ENCODE measurements at regions not wholly inside any gene's neighbourhood (a gene's known extent, or its start where the extent isn't known, plus 50 kb on each side); places are given as distances from the start of the nearest gene placed in this dataset.

GRCh38 chr14:38761033-38761432, 342.0 kb downstream of the SEC23A start:
- TF ChIP-seq TOX (CRISPR knock-in tag; IDR thresholded peaks at IDR 0.05; ENCODE audit: borderline replicate concordance) (no peak), OSR1 (CRISPR knock-in tag; IDR thresholded peaks at IDR 0.05) (no peak), ARNTL (CRISPR knock-in tag; IDR thresholded peaks at IDR 0.05; ENCODE audit: borderline replicate concordance, low read depth) (no peak), ZNF70 (CRISPR knock-in tag; IDR thresholded peaks at IDR 0.05) (no peak), GLIS3 (CRISPR knock-in tag; IDR thresholded peaks at IDR 0.05) (no peak), PATZ1 (CRISPR knock-in tag; IDR thresholded peaks at IDR 0.05; ENCODE audit: borderline replicate concordance) (no peak), POU6F1 (CRISPR knock-in tag; IDR thresholded peaks at IDR 0.05; ENCODE audit: borderline replicate concordance, low read depth) (no peak), ESRRG (CRISPR knock-in tag; IDR thresholded peaks at IDR 0.05) (no peak), ZFP3 (CRISPR knock-in tag; IDR thresholded peaks at IDR 0.05) (no peak), CREB5 (CRISPR knock-in tag; IDR thresholded peaks at IDR 0.05; ENCODE audit: low read depth) (no peak), ZFP30 (CRISPR knock-in tag; IDR thresholded peaks at IDR 0.05) (no peak), RARB (CRISPR knock-in tag; IDR thresholded peaks at IDR 0.05) (no peak), ZC3H10 (CRISPR knock-in tag; IDR thresholded peaks at IDR 0.05) (no peak)

Data from SK-N-SH treated with all-trans-retinoic acid at 6 μM for 48 hours (cell line).